ENCODE measurements at regions not wholly inside any gene's neighbourhood (a gene's known extent, or its start where the extent isn't known, plus 50 kb on each side); places are given as distances from the start of the nearest gene placed in this dataset.

DNA sequence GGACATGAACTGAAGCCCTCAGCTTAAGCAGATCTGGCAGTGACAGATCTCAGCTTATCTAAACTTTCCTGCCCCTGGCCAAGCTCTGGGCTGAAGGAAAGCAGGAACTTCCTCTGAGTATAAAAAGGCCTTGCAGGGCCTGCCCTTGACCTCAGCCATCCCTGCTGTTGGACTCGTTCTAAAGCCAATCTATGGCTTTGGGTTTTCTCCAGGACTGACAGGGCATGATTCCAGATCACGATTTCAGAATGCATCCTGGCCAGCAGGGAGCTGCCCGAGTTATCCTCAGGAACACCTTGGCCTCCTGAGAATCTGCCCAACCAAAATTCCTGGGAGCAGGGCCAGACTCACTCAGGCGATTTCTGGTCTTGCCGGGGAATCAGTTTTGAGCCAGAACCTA, 502.7 kb downstream of the TLE4 start:
- Mint-ChIP-seq H3K9me3 (no peaks in the 10 kb centered on the region), H3K4me1 (peaks cover 33% of the 10 kb centered on the region), H3K27ac (no peak overlapping the region), H3K4me3 (no peak overlapping the region), H3K36me3 (ENCODE audit: low read depth) (no peaks in the 10 kb centered on the region), H3K27me3 (no peaks in the 10 kb centered on the region)
- no peak for ATAC-seq (ENCODE audit: low read depth)
- POLR2A ChIA-PET, result no interaction called here
- CTCF ChIA-PET, result no interaction called here
- TF ChIP-seq, protein P1, sequence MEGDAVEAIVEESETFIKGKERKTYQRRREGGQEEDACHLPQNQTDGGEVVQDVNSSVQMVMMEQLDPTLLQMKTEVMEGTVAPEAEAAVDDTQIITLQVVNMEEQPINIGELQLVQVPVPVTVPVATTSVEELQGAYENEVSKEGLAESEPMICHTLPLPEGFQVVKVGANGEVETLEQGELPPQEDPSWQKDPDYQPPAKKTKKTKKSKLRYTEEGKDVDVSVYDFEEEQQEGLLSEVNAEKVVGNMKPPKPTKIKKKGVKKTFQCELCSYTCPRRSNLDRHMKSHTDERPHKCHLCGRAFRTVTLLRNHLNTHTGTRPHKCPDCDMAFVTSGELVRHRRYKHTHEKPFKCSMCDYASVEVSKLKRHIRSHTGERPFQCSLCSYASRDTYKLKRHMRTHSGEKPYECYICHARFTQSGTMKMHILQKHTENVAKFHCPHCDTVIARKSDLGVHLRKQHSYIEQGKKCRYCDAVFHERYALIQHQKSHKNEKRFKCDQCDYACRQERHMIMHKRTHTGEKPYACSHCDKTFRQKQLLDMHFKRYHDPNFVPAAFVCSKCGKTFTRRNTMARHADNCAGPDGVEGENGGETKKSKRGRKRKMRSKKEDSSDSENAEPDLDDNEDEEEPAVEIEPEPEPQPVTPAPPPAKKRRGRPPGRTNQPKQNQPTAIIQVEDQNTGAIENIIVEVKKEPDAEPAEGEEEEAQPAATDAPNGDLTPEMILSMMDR (IDR thresholded peaks at IDR 0.05), result no peak
- intact Hi-C loops (cut with micrococcal nuclease), result loop anchor here (5.0 kb wide), 1 partner anchor 187 kb away; no protein-coding TSS in a partner anchor
- DNase-seq, result no peak

DNA sequence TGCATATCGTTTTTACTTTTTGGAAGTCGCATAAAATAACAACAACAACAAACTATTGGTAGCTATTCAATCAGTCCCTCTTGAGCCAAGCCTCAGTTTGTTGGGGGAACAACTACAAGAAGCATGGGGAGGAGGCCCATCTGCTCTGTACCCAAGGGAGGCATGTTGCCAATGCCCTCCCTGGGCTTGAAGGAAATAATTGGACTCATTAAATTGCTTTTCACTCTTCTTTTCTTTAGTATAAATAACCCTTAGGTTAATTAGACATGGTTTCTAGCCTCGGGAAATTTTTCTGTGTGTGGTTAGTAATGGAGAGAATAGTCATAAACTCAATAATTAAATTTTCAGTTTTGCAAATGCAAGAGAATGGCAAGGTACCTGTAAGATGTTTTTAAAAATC, 500.7 kb downstream of the TLE4 start:
- peaks cover 30% of the 10 kb centered on the region for H3K4me1 Mint-ChIP-seq
- H3K27ac Mint-ChIP-seq, result no peak overlapping the region
- ChIA-PET CTCF (no interaction called here), POLR2A (no interaction called here)
- H3K4me3 Mint-ChIP-seq, result no peak overlapping the region
- intact Hi-C loops (cut with micrococcal nuclease), result loop anchor here (5.0 kb wide), 1 partner anchor 185 kb away; no protein-coding TSS in a partner anchor
- TF ChIP-seq, protein P1 (IDR thresholded peaks at IDR 0.05), result no peak
- ATAC-seq (ENCODE audit: low read depth) (no peak), DNase-seq (no peak)
- no peaks in the 10 kb centered on the region for H3K9me3 Mint-ChIP-seq
- no peaks in the 10 kb centered on the region for H3K27me3 Mint-ChIP-seq
- H3K36me3 Mint-ChIP-seq (ENCODE audit: low read depth), result no peaks in the 10 kb centered on the region

DNA sequence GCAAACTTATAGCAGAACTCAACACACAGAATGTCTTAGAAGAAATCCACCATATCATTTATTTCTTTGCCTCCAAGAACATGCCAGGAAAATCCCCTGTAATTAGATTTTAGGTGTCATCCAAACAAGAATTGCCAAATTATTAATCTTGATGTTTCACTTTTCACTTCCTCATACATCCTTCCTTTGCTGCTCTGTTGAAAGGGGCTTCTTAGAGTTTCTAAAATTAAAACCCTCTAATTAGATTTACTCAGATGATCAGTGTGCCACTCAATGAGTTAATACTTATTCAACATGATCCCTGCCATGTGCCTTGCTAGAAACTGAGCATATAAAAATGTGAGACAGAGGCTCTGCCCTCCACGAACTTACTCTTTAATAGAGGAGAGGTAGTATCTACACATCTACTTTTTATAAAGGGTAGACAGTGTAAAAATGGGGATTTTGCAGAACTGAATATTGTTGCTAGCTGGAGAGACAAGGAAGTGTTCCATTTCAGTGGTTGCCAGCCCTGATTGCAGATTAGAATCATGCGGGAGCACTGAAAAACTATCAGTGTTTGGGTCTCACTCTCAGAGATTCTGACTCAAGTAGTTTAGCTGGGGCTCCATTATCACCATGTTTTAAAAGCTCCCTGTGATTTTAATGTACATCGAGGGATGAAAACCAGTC, 498.4 kb downstream of the TLE4 start:
- Mint-ChIP-seq H3K27me3 (no peaks in the 10 kb centered on the region), H3K27ac (peak overlapping the region; percentile 80), H3K9me3 (no peaks in the 10 kb centered on the region), H3K4me3 (peak overlapping the region; percentile 44), H3K36me3 (ENCODE audit: low read depth) (no peaks in the 10 kb centered on the region), H3K4me1 (peaks cover 18% of the 10 kb centered on the region)
- intact Hi-C loops (cut with micrococcal nuclease), result loop anchor here (2.0 to 5.0 kb wide), 2 partner anchors 65 to 183 kb away; no protein-coding TSS in a partner anchor
- DNase-seq (no peak), ATAC-seq (ENCODE audit: low read depth) (peak; percentile 81)
- TF ChIP-seq, protein P1 (IDR thresholded peaks at IDR 0.05), result no peak
- ChIA-PET POLR2A (no interaction called here), CTCF (no interaction called here)

DNA sequence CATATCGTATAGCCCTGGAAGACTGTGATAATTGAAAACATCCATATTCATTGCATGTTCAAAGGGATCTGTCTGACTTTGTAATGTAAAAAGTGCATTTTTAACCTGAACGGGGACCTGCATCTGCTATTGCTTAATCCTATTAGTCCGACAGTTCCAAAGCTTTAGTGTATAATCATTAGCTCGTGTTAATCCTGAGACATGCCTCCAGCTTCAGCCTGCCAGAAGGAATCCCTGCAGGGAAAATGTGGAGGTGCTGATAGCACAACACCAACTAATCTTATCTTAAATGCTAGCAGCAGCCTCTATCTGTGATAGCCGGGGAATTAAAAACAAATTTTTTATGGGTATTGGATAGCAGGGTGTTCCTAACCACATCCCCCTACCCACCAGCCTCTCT, 495.2 kb downstream of the TLE4 start:
- H3K27me3 Mint-ChIP-seq, result no peaks in the 10 kb centered on the region
- intact Hi-C loops (cut with micrococcal nuclease), result no loop called here
- H3K4me3 Mint-ChIP-seq, result no peak overlapping the region
- no peaks in the 10 kb centered on the region for H3K36me3 Mint-ChIP-seq (ENCODE audit: low read depth)
- no peak for ATAC-seq (ENCODE audit: low read depth)
- TF ChIP-seq, protein P1 (IDR thresholded peaks at IDR 0.05), result no peak
- no peaks in the 10 kb centered on the region for H3K9me3 Mint-ChIP-seq
- ChIA-PET CTCF (no interaction called here), POLR2A (no interaction called here)
- peaks cover 18% of the 10 kb centered on the region for H3K4me1 Mint-ChIP-seq
- H3K27ac Mint-ChIP-seq, result no peak overlapping the region
- DNase-seq, result no peak

DNA sequence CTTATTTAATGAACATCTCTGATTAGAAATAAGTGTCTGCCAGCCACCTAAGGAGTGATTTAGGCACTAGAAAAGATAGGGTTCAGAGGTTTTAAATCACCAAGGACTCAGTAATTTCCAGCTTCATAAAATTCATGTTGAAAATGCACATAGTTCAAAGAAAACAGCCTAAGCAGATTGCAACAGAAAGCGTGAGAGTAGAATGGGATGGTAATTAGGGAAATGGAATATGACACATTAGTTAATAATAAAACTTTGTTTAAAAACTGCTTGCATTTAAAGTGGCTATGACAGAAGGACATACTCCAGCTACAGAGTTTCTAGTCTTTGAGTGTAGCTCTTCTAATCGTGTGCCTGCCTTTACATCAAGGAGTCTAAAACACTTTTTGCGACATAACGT, 490.8 kb downstream of the TLE4 start:
- Mint-ChIP-seq H3K4me3 (no peak overlapping the region), H3K27ac (no peak overlapping the region), H3K27me3 (no peaks in the 10 kb centered on the region), H3K9me3 (peaks cover 5% of the 10 kb centered on the region), H3K36me3 (ENCODE audit: low read depth) (no peaks in the 10 kb centered on the region), H3K4me1 (no peaks in the 10 kb centered on the region)
- intact Hi-C loops (cut with micrococcal nuclease), result no loop called here
- TF ChIP-seq, protein P1 (IDR thresholded peaks at IDR 0.05), result no peak
- ChIA-PET POLR2A (no interaction called here), CTCF (no interaction called here)
- DNase-seq, result no peak
- no peak for ATAC-seq (ENCODE audit: low read depth)

Data from activated B cell treated with CpG ODN at 0.5 μM for 24 hours (primary cell).